B cell (primary cell): ENCODE measurements at regions not wholly inside any gene's neighbourhood (a gene's known extent, or its start where the extent isn't known, plus 50 kb on each side); places are given as distances from the start of the nearest gene placed in this dataset.

Experiments used
- EZH2 ChIP-seq: IDR thresholded peaks from 2 replicates; pipeline ENCODE4 v1.6.1; 2012; ENCODE audit warnings: borderline replicate concordance, low read depth, mild to moderate bottlenecking, moderate library complexity, low read length; ENCODE audit not compliant: insufficient read depth, poor library complexity, severe bottlenecking
- TF ChIP-seq, protein P1 (sequence below): fragments of 200-600 bp; IDR thresholded peaks from one replicate; pipeline ENCODE4 v1.8.0; 2022; ENCODE audit warnings: antibody characterized with exemption, mild to moderate bottlenecking

DNA sequence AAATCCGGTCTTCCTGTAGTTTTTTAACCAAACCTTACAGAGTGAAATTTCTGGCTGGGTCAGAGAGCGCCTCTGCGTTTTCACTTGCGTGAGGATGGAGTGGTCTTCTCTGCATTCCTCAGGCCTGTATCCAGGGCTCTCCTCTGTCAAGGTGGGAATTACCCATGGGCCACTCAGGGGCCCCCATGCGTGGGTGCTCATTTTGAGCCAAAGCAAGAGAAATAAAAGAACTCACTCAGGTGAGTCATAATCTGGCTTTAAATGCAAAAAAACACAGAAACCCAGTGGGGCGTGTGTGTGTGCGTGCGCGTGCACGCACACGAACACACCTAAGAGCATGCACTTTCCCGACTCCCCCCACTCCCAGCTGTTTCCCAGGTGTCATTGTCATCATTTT lies 104.0 kb upstream of the PWP1 start:
- TF ChIP-seq, protein P1, sequence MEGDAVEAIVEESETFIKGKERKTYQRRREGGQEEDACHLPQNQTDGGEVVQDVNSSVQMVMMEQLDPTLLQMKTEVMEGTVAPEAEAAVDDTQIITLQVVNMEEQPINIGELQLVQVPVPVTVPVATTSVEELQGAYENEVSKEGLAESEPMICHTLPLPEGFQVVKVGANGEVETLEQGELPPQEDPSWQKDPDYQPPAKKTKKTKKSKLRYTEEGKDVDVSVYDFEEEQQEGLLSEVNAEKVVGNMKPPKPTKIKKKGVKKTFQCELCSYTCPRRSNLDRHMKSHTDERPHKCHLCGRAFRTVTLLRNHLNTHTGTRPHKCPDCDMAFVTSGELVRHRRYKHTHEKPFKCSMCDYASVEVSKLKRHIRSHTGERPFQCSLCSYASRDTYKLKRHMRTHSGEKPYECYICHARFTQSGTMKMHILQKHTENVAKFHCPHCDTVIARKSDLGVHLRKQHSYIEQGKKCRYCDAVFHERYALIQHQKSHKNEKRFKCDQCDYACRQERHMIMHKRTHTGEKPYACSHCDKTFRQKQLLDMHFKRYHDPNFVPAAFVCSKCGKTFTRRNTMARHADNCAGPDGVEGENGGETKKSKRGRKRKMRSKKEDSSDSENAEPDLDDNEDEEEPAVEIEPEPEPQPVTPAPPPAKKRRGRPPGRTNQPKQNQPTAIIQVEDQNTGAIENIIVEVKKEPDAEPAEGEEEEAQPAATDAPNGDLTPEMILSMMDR: no peak
- no peak for TF ChIP-seq EZH2
